ENCODE measurements at regions not wholly inside any gene's neighbourhood (a gene's known extent, or its start where the extent isn't known, plus 50 kb on each side); places are given as distances from the start of the nearest gene placed in this dataset.
"Not testable (repeated sequence)": the region's sequence is repeated elsewhere in the genome, so short reads cannot be mapped to it uniquely, and the experiment has no call there.

DNA sequence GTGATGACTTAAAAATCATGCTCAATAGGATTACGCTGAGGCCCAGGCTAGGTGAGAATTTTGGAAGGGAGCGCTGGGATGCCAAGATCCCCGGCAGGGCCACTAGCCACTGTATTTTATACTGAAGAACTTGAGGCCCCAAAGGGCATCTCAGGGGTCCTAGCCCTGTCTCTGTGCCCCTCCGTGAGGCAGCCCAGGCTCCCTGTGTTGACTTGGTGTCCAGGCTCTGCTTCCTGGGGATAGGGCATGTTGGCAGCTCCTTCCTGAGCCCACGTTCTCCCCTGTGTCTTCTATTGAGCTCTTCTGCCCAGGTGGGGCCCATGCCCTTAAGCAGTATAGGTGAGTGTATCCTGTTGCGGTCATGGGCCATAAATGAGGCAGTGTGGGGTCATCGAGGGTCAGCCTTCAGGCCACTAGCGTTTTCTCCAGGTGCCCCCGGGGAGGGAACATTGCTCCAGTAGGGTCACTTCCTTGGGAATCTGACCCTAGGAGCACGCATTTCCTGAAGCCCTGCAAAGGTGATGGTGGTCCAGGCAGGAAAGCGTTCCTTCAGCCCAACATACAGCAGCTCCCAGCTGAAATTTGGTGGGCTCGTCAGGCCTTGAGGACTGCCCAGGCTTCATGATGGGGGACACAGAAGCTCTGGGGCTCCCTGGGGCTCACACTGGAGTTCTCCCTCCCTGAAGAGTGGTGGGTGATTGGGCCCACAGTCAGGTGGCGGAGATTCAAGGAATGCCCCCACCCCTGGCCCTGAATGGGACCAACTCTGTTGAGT, 189.4 kb downstream of the UBE3A start:
- no peak for ATAC-seq

DNA sequence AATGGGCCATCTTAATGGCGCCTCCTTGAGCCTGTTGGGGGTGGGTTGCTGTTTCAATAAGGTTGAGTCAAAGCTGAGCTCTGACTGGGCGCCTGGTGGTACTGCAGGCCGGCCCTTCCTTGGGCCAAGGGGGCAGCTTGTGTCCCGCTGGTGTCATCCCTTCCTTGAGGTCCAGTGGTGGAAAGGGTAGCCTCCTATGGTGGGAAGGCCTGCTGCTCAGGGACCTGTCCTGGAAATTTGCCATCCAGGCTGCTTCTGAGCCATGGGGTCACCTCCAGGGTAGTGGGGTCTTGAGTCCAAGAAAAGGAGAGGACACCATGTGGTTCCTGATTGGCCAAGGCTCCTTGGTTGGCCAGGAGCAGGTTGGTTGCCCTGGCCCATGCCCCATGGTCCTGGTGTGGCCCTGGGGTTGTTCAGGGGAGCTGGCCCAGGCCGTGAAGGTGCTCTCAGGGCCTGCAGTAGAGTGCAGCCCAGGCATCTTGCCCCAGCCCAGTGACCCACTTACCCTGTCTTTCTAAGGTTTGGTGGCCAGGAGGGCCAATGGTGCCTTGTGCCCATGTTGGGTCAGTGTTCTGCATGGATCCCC, 188.7 kb downstream of the UBE3A start:
- ATAC-seq, result no peak

DNA sequence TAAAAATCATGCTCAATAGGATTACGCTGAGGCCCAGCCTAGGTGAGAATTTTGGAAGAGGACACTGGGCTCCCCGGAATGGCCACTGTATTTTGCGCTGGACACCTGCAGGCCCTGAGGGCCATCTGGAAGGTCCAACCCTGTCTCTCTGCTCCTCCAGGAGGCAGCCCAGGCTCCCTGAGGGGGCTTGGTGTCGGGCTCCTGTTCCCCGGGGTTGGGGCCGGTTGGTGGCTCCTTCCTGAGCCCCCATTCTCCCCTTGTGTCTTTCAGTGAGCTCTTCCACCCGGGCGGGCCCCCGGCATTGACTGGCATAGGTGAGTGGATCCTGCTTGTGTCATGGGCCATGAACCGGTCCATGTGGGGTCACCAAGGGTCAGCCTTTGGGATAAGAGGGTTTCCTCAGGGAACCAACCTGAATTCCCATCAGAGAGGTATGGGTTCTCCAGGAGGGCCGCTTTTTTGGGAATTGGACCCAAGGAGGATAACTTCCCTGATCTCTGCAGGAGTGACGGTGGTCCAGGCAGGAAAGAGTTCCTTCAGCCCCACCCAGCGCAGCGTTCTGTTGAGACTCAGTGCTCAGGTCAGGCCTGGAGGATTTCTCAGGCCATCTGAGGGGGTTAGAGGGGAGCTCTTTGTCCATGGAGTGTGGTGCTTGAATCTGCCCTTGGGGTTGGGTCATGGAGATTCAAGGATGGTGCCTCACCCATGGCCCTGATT, 187.8 kb downstream of the UBE3A start:
- no peak for ATAC-seq

DNA sequence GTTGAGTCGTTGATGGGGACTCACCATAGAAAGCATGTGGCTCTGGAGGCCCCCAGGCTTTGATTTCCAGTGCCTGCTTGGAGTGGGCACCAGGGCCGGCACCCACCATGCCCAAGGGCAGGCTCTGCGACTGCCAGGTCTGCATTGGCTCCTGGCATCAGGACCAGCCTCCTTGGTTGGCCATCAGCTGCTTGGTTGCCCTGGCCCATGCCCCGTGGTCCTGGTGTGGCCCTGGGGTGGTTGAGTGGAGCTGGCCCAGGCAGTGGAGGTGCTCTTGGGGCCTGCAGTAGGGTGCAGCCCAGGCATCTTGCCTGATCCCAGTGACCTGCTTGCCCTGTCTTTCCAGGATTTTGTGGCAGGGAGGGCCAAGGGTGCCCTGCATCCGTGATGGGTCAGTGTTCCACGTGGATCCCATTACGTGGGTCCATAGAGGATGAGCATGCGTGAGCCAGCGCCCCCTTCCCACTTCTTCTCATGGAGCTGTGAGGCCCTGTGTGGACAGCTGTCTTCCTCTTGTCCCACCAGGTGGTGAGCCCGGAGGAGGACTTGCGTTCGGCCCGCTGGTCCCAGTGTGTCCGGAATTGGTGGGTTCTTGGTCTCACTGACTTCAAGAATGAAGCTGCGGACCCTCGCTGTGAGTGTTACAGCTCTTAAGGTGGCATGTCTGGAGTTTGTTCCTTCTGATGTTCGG, 187.0 kb downstream of the UBE3A start:
- no peak for ATAC-seq

DNA sequence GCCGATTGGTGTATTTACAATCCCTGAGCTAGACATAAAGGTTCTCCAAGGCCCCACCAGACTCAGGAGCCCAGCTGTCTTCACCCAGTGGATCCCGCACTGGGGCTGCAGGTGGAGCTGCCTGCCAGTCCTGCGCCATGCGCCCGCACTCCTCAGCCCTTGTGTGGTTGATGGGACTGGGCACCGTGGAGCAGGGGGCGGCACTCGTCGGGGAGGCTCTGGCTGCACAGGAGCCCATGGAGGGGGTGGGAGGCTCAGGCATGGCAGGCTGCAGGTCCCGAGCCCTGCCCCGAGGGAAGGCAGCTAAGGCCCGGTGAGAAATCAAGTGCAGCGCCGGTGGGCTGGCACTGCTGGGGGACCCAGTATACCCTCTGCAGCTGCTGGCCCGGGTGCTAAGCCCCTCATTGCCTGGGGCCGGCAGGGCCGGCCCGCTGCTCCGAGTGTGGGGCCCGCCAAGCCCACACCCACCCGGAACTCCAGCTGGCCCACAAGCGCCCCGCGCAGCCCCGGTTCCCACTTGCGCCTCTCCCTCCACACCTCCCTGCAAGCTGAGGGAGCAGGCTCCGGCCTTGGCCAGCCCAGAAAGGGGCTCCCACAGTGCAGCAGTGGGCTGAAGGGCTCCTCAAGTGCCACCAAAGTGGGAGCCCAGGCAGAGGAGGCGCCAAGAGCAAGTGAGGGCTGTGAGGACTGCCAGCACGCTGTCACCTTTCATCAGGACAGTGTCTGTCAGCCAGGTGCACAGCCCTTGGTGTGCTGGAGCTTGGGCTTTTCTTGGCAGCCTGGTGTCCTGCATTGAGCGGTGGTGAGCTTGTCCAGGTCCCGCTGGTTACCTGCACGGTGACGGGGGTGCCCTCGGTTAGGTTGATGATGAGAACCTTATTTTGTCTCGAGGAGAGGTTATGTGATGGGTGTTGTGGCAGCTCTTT, 185.5 kb downstream of the UBE3A start:
- ATAC-seq, result not testable (repeated sequence)

DNA sequence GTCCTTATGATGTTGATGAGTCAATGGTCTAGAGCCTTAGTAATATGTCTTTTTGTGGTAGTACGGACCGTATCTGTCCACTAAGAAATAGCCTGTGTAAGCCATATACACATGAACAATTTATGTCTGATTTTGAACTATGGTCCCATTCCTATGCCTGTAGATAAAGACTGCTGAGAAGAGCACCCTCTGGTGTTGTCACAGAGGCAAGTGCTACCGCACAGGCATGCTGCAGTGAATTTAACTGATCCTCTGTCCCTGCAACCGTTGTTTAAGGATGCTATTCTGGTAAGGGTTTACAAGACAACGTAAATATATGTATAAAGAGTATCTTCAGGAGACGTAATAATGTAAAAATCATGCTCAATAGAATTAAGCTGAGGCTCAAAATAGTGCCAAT, 170.7 kb downstream of the UBE3A start:
- ATAC-seq, result no peak

Data from esophagus mucosa (tissue), 1 donor.